Endothelial cell (in vitro differentiated cells): ENCODE measurements at regions not wholly inside any gene's neighbourhood (a gene's known extent, or its start where the extent isn't known, plus 50 kb on each side); places are given as distances from the start of the nearest gene placed in this dataset.

Experiments used
- DNase-seq: peaks from one replicate; pipeline ENCODE4 v3.0.0; 2021; ENCODE audit warnings: low spot score
- H3K27ac Mint-ChIP-seq: one replicate; pipeline ENCODE4 v1.8.0; 2021; ENCODE audit warnings: mixed read lengths, inconsistent platforms; ENCODE audit not compliant: unreplicated experiment
- H3K27me3 Mint-ChIP-seq: one replicate; pipeline ENCODE4 v1.8.0; 2021; ENCODE audit warnings: mild to moderate bottlenecking, moderate library complexity, mixed read lengths, inconsistent platforms; ENCODE audit not compliant: unreplicated experiment
- H3K36me3 Mint-ChIP-seq: one replicate; pipeline ENCODE4 v1.8.0; 2021; ENCODE audit warnings: mild to moderate bottlenecking, low read depth, mixed read lengths, inconsistent platforms; ENCODE audit not compliant: unreplicated experiment
- H3K4me1 Mint-ChIP-seq: one replicate; pipeline ENCODE4 v1.8.0; 2021; ENCODE audit warnings: mild to moderate bottlenecking, mixed read lengths, inconsistent platforms; ENCODE audit not compliant: unreplicated experiment
- H3K4me3 Mint-ChIP-seq: one replicate; pipeline ENCODE4 v1.8.0; 2021; ENCODE audit warnings: mild to moderate bottlenecking, mixed read lengths, inconsistent platforms; ENCODE audit not compliant: unreplicated experiment
- H3K9me3 Mint-ChIP-seq: one replicate; pipeline ENCODE4 v1.8.0; 2021; ENCODE audit warnings: mixed read lengths, inconsistent platforms; ENCODE audit not compliant: unreplicated experiment
- CTCF ChIP-seq: fragments of 200-600 bp; sonication (generic); IDR thresholded peaks from one replicate; pipeline ENCODE4 v1.5.0; 2021; ENCODE audit warnings: antibody characterized with exemption; ENCODE audit not compliant: unreplicated experiment

GRCh38 chr5:101362067-101362466, 459.0 kb upstream of the ST8SIA4 start:
- Mint-ChIP-seq H3K27me3 (no peaks in the 10 kb centered on the region), H3K9me3 (no peaks in the 10 kb centered on the region), H3K27ac (no peak overlapping the region), H3K4me1 (no peaks in the 10 kb centered on the region), H3K4me3 (no peak overlapping the region), H3K36me3 (no peaks in the 10 kb centered on the region)
- TF ChIP-seq CTCF, result no peak
- no peak for DNase-seq

DNA sequence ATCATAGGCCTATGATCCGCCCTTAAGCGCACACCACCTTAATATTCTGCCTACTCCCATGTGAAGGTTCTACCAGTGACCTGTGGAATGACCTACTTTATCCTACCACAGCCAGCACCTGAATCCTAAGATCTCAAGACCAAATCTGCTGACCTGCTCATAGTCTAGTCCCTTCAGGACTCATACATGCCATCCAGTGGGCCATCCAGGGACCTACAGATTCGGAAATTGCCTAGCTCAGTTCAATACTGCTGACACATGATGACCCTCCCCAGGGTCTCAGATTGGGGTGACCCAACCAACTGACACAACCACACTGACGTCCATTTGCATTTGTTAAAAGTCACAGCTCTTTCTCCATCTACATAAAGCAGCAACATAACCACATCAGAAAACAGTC, 443.8 kb upstream of the ST8SIA4 start:
- H3K4me1 Mint-ChIP-seq, result no peaks in the 10 kb centered on the region
- no peak for DNase-seq
- no peak overlapping the region for H3K4me3 Mint-ChIP-seq
- no peaks in the 10 kb centered on the region for H3K9me3 Mint-ChIP-seq
- TF ChIP-seq CTCF, result no peak
- no peaks in the 10 kb centered on the region for H3K27me3 Mint-ChIP-seq
- no peak overlapping the region for H3K27ac Mint-ChIP-seq
- H3K36me3 Mint-ChIP-seq, result peaks cover 3% of the 10 kb centered on the region

DNA sequence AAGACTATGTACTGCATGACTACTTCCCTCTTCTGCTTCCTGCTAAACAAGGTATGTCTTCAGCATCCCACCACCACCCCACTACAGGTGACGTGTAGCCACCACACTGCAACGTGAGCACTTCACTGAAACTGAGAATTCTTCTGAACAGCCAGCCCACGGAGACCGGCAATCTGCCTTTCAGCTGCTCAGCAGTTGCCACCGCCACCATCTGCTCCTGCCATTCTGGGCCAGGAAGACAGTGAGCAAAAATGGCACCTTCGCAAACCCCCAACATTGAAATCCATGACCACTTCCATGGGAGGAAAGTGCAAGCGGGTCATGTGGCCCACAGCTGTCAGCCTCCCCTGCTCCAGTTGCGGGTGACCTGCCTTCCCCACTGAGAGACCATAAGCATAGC, 443.4 kb upstream of the ST8SIA4 start:
- Mint-ChIP-seq H3K27me3 (no peaks in the 10 kb centered on the region), H3K4me3 (no peak overlapping the region)
- no peak for TF ChIP-seq CTCF

GRCh38 chr5:101338226-101338625, 435.1 kb upstream of the ST8SIA4 start:
- Mint-ChIP-seq H3K36me3 (no peaks in the 10 kb centered on the region), H3K4me3 (no peak overlapping the region), H3K4me1 (no peaks in the 10 kb centered on the region), H3K27me3 (peaks cover 2% of the 10 kb centered on the region), H3K9me3 (no peaks in the 10 kb centered on the region), H3K27ac (no peak overlapping the region)
- TF ChIP-seq CTCF, result no peak
- no peak for DNase-seq

More for the DNA sequence above, 443.4 kb upstream of the ST8SIA4 start:
- Mint-ChIP-seq H3K9me3 (no peaks in the 10 kb centered on the region), H3K36me3 (peaks cover 3% of the 10 kb centered on the region), H3K27ac (no peak overlapping the region), H3K4me1 (no peaks in the 10 kb centered on the region)
- DNase-seq, result no peak

GRCh38 chr5:101327816-101328215, 424.7 kb upstream of the ST8SIA4 start:
- DNase-seq, result no peak
- no peaks in the 10 kb centered on the region for H3K9me3 Mint-ChIP-seq
- no peaks in the 10 kb centered on the region for H3K36me3 Mint-ChIP-seq
- no peaks in the 10 kb centered on the region for H3K27me3 Mint-ChIP-seq
- no peak overlapping the region for H3K27ac Mint-ChIP-seq
- H3K4me3 Mint-ChIP-seq, result no peak overlapping the region
- TF ChIP-seq CTCF, result no peak
- peaks cover 3% of the 10 kb centered on the region for H3K4me1 Mint-ChIP-seq
